Adrenal gland (tissue), 5 donors: ENCODE measurements at regions not wholly inside any gene's neighbourhood (a gene's known extent, or its start where the extent isn't known, plus 50 kb on each side); places are given as distances from the start of the nearest gene placed in this dataset.

ENCODE experiments used
- CTCF ChIP-seq, 6 experiments: fragments of 450-650 bp in 4 of 6; fragments of 200-600 bp in 2 of 6; sonication (generic) in 1 of 6; IDR thresholded peaks; 1 replicate in 5 of 6; 2 replicates in 1 of 6; pipeline versions ENCODE4 v1.5.1 to v1.8.0; 2016 to 2021; ENCODE audit warnings: antibody characterized with exemption in 6 of 6, mild to moderate bottlenecking in 2 of 6, moderate library complexity in 1 of 6
- POLR2A ChIP-seq, 2 donors: fragments of 450-650 bp; IDR thresholded peaks; one replicate each; pipeline ENCODE4 v1.6.1; 2017; ENCODE audit warnings: antibody characterized with exemption in 2 of 2, mild to moderate bottlenecking in 2 of 2, moderate library complexity in 1 of 2
- donor health status: DM: no; HTN: no; CAD: no.

- TF ChIP-seq POLR2A (IDR thresholded peaks at IDR 0.05) (no peak), CTCF (IDR thresholded peaks at IDR 0.05) (no peak)
Measured at GRCh38 chr16:63230421-63231040, 1194.3 kb upstream of the CDH8 start.
